Fibroblast of the aortic adventitia (primary cell): ENCODE measurements at regions not wholly inside any gene's neighbourhood (a gene's known extent, or its start where the extent isn't known, plus 50 kb on each side); places are given as distances from the start of the nearest gene placed in this dataset.

Experiments used
- DNase-seq: peaks from one replicate; pipeline ENCODE4 v3.0.0-alpha.2; 2010; ENCODE audit warnings: low read depth
- H3K4me3 ChIP-seq: 2 replicates; pipeline ENCODE4 v1.5.1; 2011; ENCODE audit warnings: low read depth, mild to moderate bottlenecking, control low read depth, low read length, moderate library complexity
- CTCF ChIP-seq: IDR thresholded peaks from 2 replicates; pipeline ENCODE4 v1.5.1; 2011; ENCODE audit warnings: mild to moderate bottlenecking, low read length, control low read depth, inconsistent platforms; ENCODE audit not compliant: insufficient read depth

GRCh38 chr7:17396692-17397091, 98.2 kb downstream of the AHR start:
- DNase-seq: no peak
- H3K4me3 ChIP-seq: no peak overlapping the region
- no peak for TF ChIP-seq CTCF

GRCh38 chr7:17401791-17402627, 103.6 kb downstream of the AHR start:
- no peak for DNase-seq
- no peak for TF ChIP-seq CTCF
- no peak overlapping the region for H3K4me3 ChIP-seq

- DNase-seq: no peak
- TF ChIP-seq CTCF: no peak
- no peak overlapping the region for H3K4me3 ChIP-seq
Observed at GRCh38 chr7:17402628-17403278, 104.3 kb downstream of the AHR start.

GRCh38 chr7:17404006-17404405, 105.6 kb downstream of the AHR start:
- no peak for TF ChIP-seq CTCF
- DNase-seq: no peak
- H3K4me3 ChIP-seq: no peak overlapping the region

GRCh38 chr7:17405786-17406185, 107.3 kb downstream of the AHR start:
- no peak for TF ChIP-seq CTCF
- no peak overlapping the region for H3K4me3 ChIP-seq
- peak; percentile 91 for DNase-seq

- no peak for DNase-seq
- no peak for TF ChIP-seq CTCF
- H3K4me3 ChIP-seq: no peak overlapping the region
Observed at GRCh38 chr7:17406738-17407137, 108.3 kb downstream of the AHR start.
